T47D (cell line): ENCODE measurements at regions not wholly inside any gene's neighbourhood (a gene's known extent, or its start where the extent isn't known, plus 50 kb on each side); places are given as distances from the start of the nearest gene placed in this dataset.
"Not testable (repeated sequence)": the region's sequence is repeated elsewhere in the genome, so short reads cannot be mapped to it uniquely, and the experiment has no call there.

Experiments
- DNase-seq, 2 experiments: peaks; one replicate each; pipeline versions ENCODE4 v3.0.0 to v3.0.0-alpha.2; 2011 to 2012; ENCODE audit warnings: low read depth in 1 of 2, low spot score in 1 of 2
- JUND ChIP-seq: IDR thresholded peaks from 2 replicates; pipeline ENCODE4 v1.6.1; 2012; ENCODE audit warnings: low read depth
- in situ Hi-C: cut with HindIII; loops from 2 replicates; pipeline ENCODE4 v1.10.0; 2016; ENCODE audit warnings: low sequenced_read_pairs, low pct_unique_long_range_greater_than_20kb

- in situ Hi-C loops = no loop called here
- TF ChIP-seq JUND = no peak
- no peak for DNase-seq
Measured at GRCh38 chr1:60265560-60266535, 192.3 kb upstream of the C1orf87 start.

GRCh38 chr1:60262701-60263100 lies 189.1 kb upstream of the C1orf87 start:
- DNase-seq = no peak
- in situ Hi-C loops = no loop called here
- TF ChIP-seq JUND = no peak

DNA sequence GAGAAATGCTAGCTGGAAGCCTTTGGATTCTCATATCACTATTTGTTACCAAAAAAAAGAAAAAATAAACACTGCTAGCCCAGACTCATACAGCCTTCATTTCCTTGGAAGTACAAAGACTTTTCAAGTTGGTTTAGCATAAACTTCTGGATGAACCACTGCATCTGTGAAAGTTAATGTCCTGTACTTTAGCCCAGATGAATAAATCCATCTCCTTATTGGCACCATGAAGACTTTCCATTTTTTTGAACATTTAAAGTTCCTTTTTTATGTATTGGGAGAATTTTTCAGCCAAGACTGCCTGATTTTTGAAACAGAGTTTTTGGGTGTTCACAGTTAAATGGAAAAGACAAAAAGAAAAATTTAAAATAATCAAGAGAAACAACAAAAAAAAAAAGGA lies 184.0 kb upstream of the C1orf87 start:
- in situ Hi-C loops = no loop called here
- no peak for TF ChIP-seq JUND

GRCh38 chr1:60255565-60255964 lies 182.0 kb upstream of the C1orf87 start:
- DNase-seq = no peak
- in situ Hi-C loops = no loop called here
- no peak for TF ChIP-seq JUND

More for the DNA sequence above, 184.0 kb upstream of the C1orf87 start:
- no peak for DNase-seq

DNA sequence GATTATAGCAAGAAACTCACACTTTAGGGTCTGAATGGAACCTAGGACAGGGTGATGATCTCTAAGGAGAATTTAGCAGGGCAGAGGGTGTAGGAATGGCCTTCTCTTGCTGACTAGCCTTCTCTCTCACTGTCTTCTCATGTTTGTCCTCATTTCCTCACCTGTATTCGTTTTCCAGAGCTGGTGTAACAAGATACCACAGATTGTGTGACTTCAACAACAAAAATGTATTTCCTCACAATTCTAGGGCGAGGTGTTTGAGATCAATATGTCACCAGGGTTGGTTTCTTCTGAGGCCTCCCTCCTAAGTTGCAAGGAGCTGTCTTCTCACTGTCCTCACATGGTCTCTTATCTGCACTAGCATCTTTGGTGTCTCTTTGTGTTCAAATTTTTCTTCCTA lies 177.9 kb upstream of the C1orf87 start:
- no peak for TF ChIP-seq JUND
- no peak for DNase-seq
- in situ Hi-C loops = no loop called here

- in situ Hi-C loops, DNase-seq: not testable (repeated sequence)
Measured at GRCh38 chr1:60247467-60247866, 173.9 kb upstream of the C1orf87 start.

DNA sequence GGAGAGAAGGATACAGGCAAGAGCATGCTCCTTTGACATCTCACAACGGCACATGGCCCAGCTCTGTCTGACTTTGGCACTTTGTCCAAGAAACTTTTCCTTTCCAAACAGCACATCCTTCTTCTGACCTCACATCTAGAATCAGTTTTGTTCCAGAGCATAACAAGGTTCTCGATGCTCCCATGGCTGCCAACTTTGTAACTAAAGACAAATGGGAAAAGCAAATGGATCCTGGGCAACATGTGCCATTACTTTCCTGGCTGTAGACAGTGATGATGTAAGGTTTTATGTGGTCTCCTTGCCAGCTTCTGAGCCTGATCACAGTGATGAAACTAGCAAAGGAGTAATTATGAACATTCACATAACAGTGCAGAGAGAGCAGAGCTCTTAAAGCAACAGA lies 171.8 kb upstream of the C1orf87 start:
- no peak for TF ChIP-seq JUND
- in situ Hi-C loops = no loop called here
- DNase-seq = no peak

- no peak for DNase-seq
- in situ Hi-C loops = no loop called here
- no peak for TF ChIP-seq JUND
Measured at GRCh38 chr1:60244906-60245305, 171.3 kb upstream of the C1orf87 start.

GRCh38 chr1:60235275-60235674 lies 161.7 kb upstream of the C1orf87 start:
- in situ Hi-C loops = no loop called here
- no peak for DNase-seq
- TF ChIP-seq JUND = no peak

GRCh38 chr1:60234776-60235175 lies 161.2 kb upstream of the C1orf87 start:
- DNase-seq = no peak
- no peak for TF ChIP-seq JUND
- in situ Hi-C loops = no loop called here

GRCh38 chr1:60229821-60230220 lies 156.3 kb upstream of the C1orf87 start:
- in situ Hi-C loops = no loop called here
- no peak for DNase-seq
- TF ChIP-seq JUND = no peak

DNA sequence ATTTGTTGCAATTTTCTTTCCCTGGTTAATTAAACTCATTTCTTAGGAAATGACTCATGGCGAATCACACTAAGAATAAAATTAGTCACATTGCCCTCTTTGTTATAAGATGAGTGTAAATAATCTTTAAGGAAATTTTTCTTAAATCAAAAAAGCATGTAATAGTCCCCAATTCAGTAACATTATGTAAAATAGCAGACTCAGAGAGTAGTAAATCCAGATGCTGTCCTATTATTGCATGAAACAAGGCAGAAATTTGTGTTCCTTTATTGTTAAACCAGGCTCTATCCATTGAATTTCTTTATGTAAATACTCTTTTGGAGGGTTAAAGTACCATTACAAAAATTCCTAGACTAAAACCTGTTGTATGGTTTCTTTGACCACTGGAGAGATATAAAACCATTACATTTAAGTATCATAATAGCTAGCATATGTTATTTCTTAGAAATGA lies 154.5 kb upstream of the C1orf87 start:
- in situ Hi-C loops = no loop called here
- DNase-seq = no peak
- TF ChIP-seq JUND = no peak

- no peak for DNase-seq
- in situ Hi-C loops = no loop called here
- TF ChIP-seq JUND = no peak
Measured at GRCh38 chr1:60227601-60228000, 154.0 kb upstream of the C1orf87 start.
